ENCODE measurements at regions not wholly inside any gene's neighbourhood (a gene's known extent, or its start where the extent isn't known, plus 50 kb on each side); places are given as distances from the start of the nearest gene placed in this dataset.

DNA sequence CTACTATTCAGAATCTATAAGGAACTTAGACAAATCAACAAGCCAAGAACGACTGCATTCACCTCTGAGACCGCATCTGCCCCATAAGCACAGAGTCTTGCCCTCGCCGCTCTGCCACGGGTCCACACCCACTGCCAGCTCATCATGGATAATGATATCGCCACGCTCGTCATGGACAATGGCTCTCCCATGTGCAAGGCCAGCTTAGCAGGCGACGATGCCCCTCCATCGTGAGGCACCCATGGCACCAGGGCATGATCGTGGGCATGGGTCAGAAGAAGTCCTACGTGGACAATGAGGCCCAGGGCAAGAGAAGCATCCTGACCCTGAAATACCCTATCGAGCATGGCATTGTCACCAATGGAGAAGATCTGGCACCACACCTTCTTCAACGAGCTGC lies 92.1 kb upstream of the FXR1 start:
- ATAC-seq (ENCODE audit: insufficient number of reproducible peaks, low FRiP score, low read depth) (no peak), DNase-seq (ENCODE audit: low spot score) (no peak)
- H3K4me3 ChIP-seq: no peak overlapping the region
- no peaks in the 10 kb centered on the region for H3K4me1 ChIP-seq (ENCODE audit: control insufficient read depth in 1 of 2, low read depth in 2 of 2)
- H3K27ac ChIP-seq: no peak overlapping the region
- TF ChIP-seq, protein P1, sequence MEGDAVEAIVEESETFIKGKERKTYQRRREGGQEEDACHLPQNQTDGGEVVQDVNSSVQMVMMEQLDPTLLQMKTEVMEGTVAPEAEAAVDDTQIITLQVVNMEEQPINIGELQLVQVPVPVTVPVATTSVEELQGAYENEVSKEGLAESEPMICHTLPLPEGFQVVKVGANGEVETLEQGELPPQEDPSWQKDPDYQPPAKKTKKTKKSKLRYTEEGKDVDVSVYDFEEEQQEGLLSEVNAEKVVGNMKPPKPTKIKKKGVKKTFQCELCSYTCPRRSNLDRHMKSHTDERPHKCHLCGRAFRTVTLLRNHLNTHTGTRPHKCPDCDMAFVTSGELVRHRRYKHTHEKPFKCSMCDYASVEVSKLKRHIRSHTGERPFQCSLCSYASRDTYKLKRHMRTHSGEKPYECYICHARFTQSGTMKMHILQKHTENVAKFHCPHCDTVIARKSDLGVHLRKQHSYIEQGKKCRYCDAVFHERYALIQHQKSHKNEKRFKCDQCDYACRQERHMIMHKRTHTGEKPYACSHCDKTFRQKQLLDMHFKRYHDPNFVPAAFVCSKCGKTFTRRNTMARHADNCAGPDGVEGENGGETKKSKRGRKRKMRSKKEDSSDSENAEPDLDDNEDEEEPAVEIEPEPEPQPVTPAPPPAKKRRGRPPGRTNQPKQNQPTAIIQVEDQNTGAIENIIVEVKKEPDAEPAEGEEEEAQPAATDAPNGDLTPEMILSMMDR (IDR thresholded peaks at IDR 0.05): no peak
- H3K27me3 ChIP-seq (replicated peaks; ENCODE audit: insufficient read depth): no peaks in the 10 kb centered on the region
- no peaks in the 10 kb centered on the region for H3K9me3 ChIP-seq
- no peaks in the 10 kb centered on the region for H3K36me3 ChIP-seq

DNA sequence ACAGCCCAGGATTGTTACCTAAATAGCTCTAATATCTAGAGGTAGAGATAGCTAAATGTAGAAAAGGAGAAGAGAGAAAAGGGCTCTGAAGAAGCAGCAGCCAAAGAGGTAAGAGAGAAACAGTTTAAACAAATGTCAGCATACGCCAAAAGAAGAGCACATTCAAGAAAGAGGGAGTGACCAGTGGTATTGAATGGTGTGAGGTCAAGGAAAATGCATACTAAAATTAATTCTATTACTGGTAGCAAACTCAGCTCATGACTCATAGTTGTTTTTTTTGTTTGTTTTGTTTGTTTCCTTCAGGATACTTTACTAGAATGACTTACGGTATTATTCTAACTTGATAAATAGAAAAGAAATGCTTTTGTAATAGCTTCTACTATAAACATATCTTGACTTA lies 86.5 kb upstream of the FXR1 start:
- Histone ChIP-seq H3K4me1 (ENCODE audit: control insufficient read depth in 1 of 2, low read depth in 2 of 2) (no peaks in the 10 kb centered on the region), H3K27ac (no peak overlapping the region), H3K27me3 (replicated peaks; ENCODE audit: insufficient read depth) (no peaks in the 10 kb centered on the region), H3K36me3 (no peaks in the 10 kb centered on the region), H3K9me3 (no peaks in the 10 kb centered on the region), H3K4me3 (no peak overlapping the region)
- no peak for ATAC-seq (ENCODE audit: insufficient number of reproducible peaks, low FRiP score, low read depth)
- TF ChIP-seq, protein P1 (IDR thresholded peaks at IDR 0.05): no peak
- DNase-seq (ENCODE audit: low spot score): no peak

- DNase-seq (ENCODE audit: low spot score): no peak
- Histone ChIP-seq H3K4me1 (ENCODE audit: control insufficient read depth in 1 of 2, low read depth in 2 of 2) (no peaks in the 10 kb centered on the region), H3K9me3 (no peaks in the 10 kb centered on the region), H3K36me3 (no peaks in the 10 kb centered on the region), H3K27ac (no peak overlapping the region), H3K4me3 (no peak overlapping the region), H3K27me3 (replicated peaks; ENCODE audit: insufficient read depth) (no peaks in the 10 kb centered on the region)
- no peak for ATAC-seq (ENCODE audit: insufficient number of reproducible peaks, low FRiP score, low read depth)
- TF ChIP-seq, protein P1 (IDR thresholded peaks at IDR 0.05): no peak
These were observed 85.3 kb upstream of the FXR1 start for GRCh38 chr3:180827171-180827570.

DNA sequence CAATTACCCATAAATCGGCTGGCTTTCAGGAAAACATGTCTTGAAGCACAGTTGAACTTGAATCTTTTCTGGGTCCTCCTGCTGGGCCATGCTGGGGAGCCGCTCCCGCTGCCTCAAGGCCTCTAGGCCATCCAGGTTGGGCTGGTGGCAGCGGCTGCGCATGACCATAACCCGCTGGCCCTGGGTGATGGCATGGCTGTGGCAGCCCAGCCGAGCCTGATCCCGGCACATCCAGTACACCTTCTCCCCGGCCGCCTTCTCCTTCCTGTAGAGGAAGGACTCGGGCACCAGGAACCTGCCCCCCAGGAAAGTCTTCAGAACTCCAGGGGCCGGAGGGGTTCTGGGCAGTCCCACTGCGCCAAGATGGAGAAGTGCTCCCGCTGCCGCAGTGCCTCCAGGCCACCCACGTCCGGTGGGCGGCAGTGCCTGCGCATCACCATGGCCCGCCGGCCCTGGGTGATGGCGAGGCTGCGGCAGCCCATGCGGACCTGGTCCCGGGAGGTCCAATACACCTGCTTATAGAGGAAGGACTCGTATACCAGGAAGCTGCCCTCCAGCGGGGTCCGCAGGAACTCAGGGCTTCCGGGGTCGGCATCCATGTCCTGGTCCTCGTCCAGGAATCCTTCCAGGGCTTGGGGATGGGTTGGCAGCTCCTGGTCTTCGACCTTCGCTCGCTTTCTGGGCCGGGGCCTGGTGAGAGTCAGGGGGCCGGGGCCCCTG lies 84.3 kb upstream of the FXR1 start:
- Histone ChIP-seq H3K27me3 (replicated peaks; ENCODE audit: insufficient read depth) (no peaks in the 10 kb centered on the region), H3K4me1 (ENCODE audit: control insufficient read depth in 1 of 2, low read depth in 2 of 2) (no peaks in the 10 kb centered on the region), H3K36me3 (no peaks in the 10 kb centered on the region), H3K27ac (no peak overlapping the region), H3K9me3 (no peaks in the 10 kb centered on the region), H3K4me3 (no peak overlapping the region)
- TF ChIP-seq, protein P1 (IDR thresholded peaks at IDR 0.05): no peak
- ATAC-seq (ENCODE audit: insufficient number of reproducible peaks, low FRiP score, low read depth): no peak
- DNase-seq (ENCODE audit: low spot score): no peak

GRCh38 chr3:180828723-180829408 lies 83.6 kb upstream of the FXR1 start:
- Histone ChIP-seq H3K27me3 (replicated peaks; ENCODE audit: insufficient read depth) (no peaks in the 10 kb centered on the region), H3K4me1 (ENCODE audit: control insufficient read depth in 1 of 2, low read depth in 2 of 2) (no peaks in the 10 kb centered on the region), H3K27ac (no peak overlapping the region), H3K9me3 (no peaks in the 10 kb centered on the region), H3K36me3 (no peaks in the 10 kb centered on the region), H3K4me3 (no peak overlapping the region)
- no peak for ATAC-seq (ENCODE audit: insufficient number of reproducible peaks, low FRiP score, low read depth)
- no peak for DNase-seq (ENCODE audit: low spot score)
- TF ChIP-seq, protein P1 (IDR thresholded peaks at IDR 0.05): no peak

Data from thoracic aorta (tissue), 2 donors.